T1000 (cell line): ENCODE measurements at regions not wholly inside any gene's neighbourhood (a gene's known extent, or its start where the extent isn't known, plus 50 kb on each side); places are given as distances from the start of the nearest gene placed in this dataset.

Source experiments
- DNase-seq: peaks from one replicate; lab custom pipeline; 2025; ENCODE audit warnings: mixed read lengths; lab: John Stamatoyannopoulos, UW

GRCh38 chr3:67791620-67792019 lies 137.2 kb upstream of the SUCLG2 start:
- no peak for DNase-seq

GRCh38 chr3:67790043-67790442 lies 135.6 kb upstream of the SUCLG2 start:
- no peak for DNase-seq

- no peak for DNase-seq
Measured at GRCh38 chr3:67788396-67788795, 134.0 kb upstream of the SUCLG2 start.

GRCh38 chr3:67783281-67784250 lies 129.2 kb upstream of the SUCLG2 start:
- no peak for DNase-seq

GRCh38 chr3:67781871-67782270 lies 127.5 kb upstream of the SUCLG2 start:
- no peak for DNase-seq

- DNase-seq = no peak
Measured at GRCh38 chr3:67781218-67781617, 126.8 kb upstream of the SUCLG2 start.

- DNase-seq = no peak
Measured at GRCh38 chr3:67774676-67775075, 120.3 kb upstream of the SUCLG2 start.

- no peak for DNase-seq
Measured at GRCh38 chr3:67765575-67765974, 111.2 kb upstream of the SUCLG2 start.

GRCh38 chr3:67745296-67745695 lies 90.9 kb upstream of the SUCLG2 start:
- DNase-seq = no peak

GRCh38 chr3:67744699-67745098 lies 90.3 kb upstream of the SUCLG2 start:
- no peak for DNase-seq

GRCh38 chr3:67739851-67740250 lies 85.4 kb upstream of the SUCLG2 start:
- no peak for DNase-seq

GRCh38 chr3:67737906-67738865 lies 83.8 kb upstream of the SUCLG2 start:
- DNase-seq = no peak

- DNase-seq = no peak
Measured at GRCh38 chr3:67737140-67737539, 82.7 kb upstream of the SUCLG2 start.

- DNase-seq = no peak
Measured at GRCh38 chr3:67733269-67733950, 79.0 kb upstream of the SUCLG2 start.

- DNase-seq = no peak
Measured at GRCh38 chr3:67724434-67724833, 70.0 kb upstream of the SUCLG2 start.

GRCh38 chr3:67723863-67724262 lies 69.5 kb upstream of the SUCLG2 start:
- DNase-seq = no peak

- DNase-seq = no peak
Measured at GRCh38 chr3:67719333-67719732, 64.9 kb upstream of the SUCLG2 start.

GRCh38 chr3:67715971-67716370 lies 61.6 kb upstream of the SUCLG2 start:
- DNase-seq = no peak

- no peak for DNase-seq
Measured at GRCh38 chr3:67713764-67714469, 59.5 kb upstream of the SUCLG2 start.

GRCh38 chr3:67712259-67712658 lies 57.8 kb upstream of the SUCLG2 start:
- no peak for DNase-seq

- DNase-seq = no peak
Measured at GRCh38 chr3:67710396-67710795, 56.0 kb upstream of the SUCLG2 start.
